HUES6 (cell line): ENCODE measurements at regions not wholly inside any gene's neighbourhood (a gene's known extent, or its start where the extent isn't known, plus 50 kb on each side); places are given as distances from the start of the nearest gene placed in this dataset.

ENCODE experiments used
- H3K27ac ChIP-seq: 2 replicates; pipeline ENCODE4 v1.7.0; 2013; ENCODE audit warnings: low read depth, mild to moderate bottlenecking, low read length, inconsistent platforms
- H3K27me3 ChIP-seq: 2 replicates; pipeline ENCODE4 v1.6.1; 2013; ENCODE audit warnings: low read length; ENCODE audit not compliant: control insufficient read depth, insufficient read depth
- H3K36me3 ChIP-seq: 2 replicates; pipeline ENCODE4 v1.6.1; 2013; ENCODE audit warnings: low read length; ENCODE audit not compliant: control insufficient read depth, insufficient read depth
- H3K4me1 ChIP-seq: 2 replicates; pipeline ENCODE4 v1.6.1; 2013; ENCODE audit warnings: low read length; ENCODE audit not compliant: control insufficient read depth, insufficient read depth
- H3K4me3 ChIP-seq: 2 replicates; pipeline ENCODE4 v1.5.1; 2013; ENCODE audit warnings: low read depth, low read length
- H3K9ac ChIP-seq: one replicate; pipeline ENCODE4 v1.6.1; 2013; ENCODE audit warnings: mild to moderate bottlenecking, low read length
- H3K9me3 ChIP-seq: 2 replicates; pipeline ENCODE4 v1.6.1; 2013; ENCODE audit warnings: low read depth, low read length; ENCODE audit not compliant: control insufficient read depth, insufficient read depth

DNA sequence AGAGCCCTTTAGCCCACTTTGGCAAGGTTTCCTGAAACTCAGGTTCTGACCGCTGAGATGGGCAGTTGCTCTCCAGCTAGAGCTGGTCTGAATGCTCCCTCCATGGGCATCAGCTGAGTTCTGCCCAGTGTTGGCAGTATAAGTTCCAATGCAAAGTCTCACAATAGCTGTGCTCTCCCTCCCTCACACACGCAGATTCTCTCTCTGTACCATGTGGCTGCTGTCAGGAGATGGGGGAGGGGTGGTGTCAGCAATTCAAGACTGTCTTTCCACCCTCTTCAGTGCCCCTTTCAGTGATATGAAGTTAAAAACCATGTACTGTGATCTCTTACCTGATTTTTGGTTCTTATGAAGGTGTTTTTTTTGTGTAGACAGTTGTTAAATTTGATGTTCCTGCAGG is 164.3 kb upstream of the PLEKHA5 start:
- H3K27me3 ChIP-seq: no peaks in the 10 kb centered on the region
- peaks cover 8% of the 10 kb centered on the region for H3K4me1 ChIP-seq
- no peak overlapping the region for H3K9ac ChIP-seq
- H3K27ac ChIP-seq: no peak overlapping the region
- no peaks in the 10 kb centered on the region for H3K9me3 ChIP-seq
- no peaks in the 10 kb centered on the region for H3K36me3 ChIP-seq
- no peak overlapping the region for H3K4me3 ChIP-seq

DNA sequence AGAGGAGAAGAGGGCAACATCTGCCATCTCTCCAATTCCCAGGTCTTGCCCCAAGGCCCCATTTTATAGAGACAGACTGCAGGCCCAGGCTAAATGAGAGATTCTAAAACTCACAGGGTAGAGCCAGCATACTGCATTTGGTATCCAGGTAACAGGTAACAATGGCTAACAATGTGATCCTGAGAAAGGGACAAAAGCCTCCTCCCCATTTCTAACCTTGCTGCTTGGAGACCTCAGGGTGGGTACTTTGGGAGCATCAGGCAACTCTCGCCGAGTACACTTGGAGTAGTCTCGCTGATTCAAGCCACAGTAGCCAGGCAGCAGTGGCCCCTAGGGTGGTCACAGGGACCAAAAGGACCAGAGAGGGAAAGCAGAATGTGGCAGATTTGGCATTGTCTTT is 162.6 kb upstream of the PLEKHA5 start:
- Histone ChIP-seq H3K27ac (no peak overlapping the region), H3K27me3 (no peaks in the 10 kb centered on the region), H3K9me3 (no peaks in the 10 kb centered on the region), H3K36me3 (no peaks in the 10 kb centered on the region), H3K4me1 (peaks cover 23% of the 10 kb centered on the region), H3K4me3 (no peak overlapping the region), H3K9ac (no peak overlapping the region)

DNA sequence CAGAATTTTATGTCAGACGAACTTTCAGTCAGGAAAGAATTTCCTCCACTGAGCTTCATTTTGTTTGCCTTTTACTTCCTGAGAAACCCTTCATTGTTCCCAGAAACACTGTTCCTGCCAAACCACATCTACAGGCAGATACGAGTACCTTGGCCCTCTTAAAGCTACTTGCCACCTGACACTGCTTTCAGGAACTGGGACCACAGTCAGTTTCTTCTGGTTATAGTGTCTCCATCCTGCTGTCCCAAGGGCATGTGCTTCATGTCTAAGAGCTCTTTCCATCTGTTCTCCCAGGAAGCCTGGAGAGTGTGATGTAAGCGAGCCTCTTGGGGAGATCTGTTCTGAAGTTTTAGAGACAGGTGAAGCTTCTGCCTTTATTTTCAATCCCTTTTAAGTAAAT is 161.7 kb upstream of the PLEKHA5 start:
- Histone ChIP-seq H3K9me3 (no peaks in the 10 kb centered on the region), H3K4me3 (no peak overlapping the region), H3K27me3 (no peaks in the 10 kb centered on the region), H3K9ac (no peak overlapping the region), H3K27ac (no peak overlapping the region), H3K36me3 (no peaks in the 10 kb centered on the region), H3K4me1 (peaks cover 31% of the 10 kb centered on the region)

DNA sequence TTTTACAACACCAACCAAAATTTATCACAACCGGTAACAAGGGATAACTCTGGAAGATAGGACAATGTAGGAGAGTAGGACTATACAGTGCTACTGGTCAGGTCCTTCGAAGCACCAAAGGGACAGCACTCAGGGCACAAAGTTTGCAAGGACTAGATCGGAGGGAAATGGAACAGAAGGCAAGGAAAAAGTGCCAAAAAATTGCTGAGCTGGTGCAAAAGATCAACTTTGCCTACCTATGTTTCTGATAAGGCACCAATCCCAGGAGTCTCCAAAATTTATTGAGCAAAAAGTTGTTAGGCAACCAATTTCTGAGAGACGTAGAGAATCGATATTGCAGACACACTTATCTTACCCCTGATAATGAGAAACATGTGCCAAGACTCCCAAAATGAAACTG is 160.0 kb upstream of the PLEKHA5 start:
- Histone ChIP-seq H3K4me3 (no peak overlapping the region), H3K27ac (no peak overlapping the region), H3K9ac (no peak overlapping the region), H3K9me3 (no peaks in the 10 kb centered on the region), H3K27me3 (no peaks in the 10 kb centered on the region), H3K36me3 (no peaks in the 10 kb centered on the region), H3K4me1 (peaks cover 39% of the 10 kb centered on the region)

DNA sequence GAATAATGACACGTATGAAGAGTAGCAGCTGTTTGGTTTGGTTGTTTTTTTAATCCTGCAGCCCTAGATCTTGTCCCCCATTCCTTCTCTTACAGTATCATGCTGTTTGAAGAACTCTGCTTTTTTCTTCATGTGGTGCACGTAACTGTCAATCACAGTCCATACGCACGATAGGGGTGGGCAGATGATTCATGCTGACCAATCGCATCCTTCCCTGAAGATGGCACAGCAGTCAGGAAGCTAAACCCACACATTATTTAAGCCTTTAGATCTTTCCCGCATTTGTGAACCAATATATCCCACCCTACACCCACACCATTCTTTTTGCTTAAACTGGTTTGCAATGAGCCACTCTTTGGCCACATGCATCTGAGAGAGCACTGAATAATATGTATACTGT is 158.9 kb upstream of the PLEKHA5 start:
- Histone ChIP-seq H3K9me3 (no peaks in the 10 kb centered on the region), H3K9ac (no peak overlapping the region), H3K27me3 (no peaks in the 10 kb centered on the region), H3K36me3 (no peaks in the 10 kb centered on the region), H3K27ac (no peak overlapping the region), H3K4me3 (no peak overlapping the region), H3K4me1 (peaks cover 31% of the 10 kb centered on the region)

DNA sequence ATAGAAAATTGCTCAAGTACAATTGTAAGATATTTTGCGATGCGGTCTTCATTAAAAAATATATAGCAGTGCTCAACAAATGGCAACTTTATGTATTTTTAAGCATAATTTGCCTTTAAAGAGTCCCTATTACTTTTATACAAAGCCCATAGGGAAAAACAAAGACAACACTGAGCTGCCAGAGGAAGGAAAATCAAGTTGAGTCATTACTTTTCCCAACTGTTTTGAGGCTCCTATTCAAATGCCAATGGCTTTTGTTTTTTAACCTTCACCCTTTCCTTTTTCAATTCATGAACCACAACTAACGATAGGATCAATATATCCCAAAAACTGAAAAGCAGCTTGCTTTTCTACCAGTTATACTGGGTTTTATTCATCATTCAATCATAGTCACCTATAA is 157.6 kb upstream of the PLEKHA5 start:
- 0 out of 2 replicates have a peak, but pooled peaks cover under 1% of the 10 kb centered on the region for H3K9me3 ChIP-seq
- H3K4me1 ChIP-seq: peaks cover 31% of the 10 kb centered on the region
- H3K27ac ChIP-seq: peak overlapping the region; percentile 64
- H3K4me3 ChIP-seq: no peak overlapping the region
- 0 out of 2 replicates have a peak, but pooled peaks cover 3% of the 10 kb centered on the region for H3K36me3 ChIP-seq
- no peak overlapping the region for H3K9ac ChIP-seq
- no peaks in the 10 kb centered on the region for H3K27me3 ChIP-seq

DNA sequence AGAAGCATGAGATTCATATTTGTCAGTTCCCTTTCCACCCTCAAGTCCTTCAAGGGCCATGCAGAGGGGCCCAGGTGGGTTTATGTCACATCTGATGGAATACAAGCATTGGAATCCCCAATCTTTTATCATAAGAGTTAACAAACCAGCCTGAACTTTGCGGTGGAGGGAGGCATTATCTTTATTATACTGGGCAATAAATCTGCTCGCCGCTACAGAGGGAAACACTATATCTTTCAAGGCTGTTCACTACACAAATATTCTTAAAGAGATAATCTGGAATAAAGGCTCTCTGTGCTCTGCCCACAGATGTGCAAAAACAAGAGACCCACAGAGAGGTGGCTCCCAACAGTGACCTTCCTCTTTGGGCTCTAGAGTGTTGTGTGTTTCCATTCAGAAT is 153.6 kb upstream of the PLEKHA5 start:
- H3K27me3 ChIP-seq: no peaks in the 10 kb centered on the region
- H3K27ac ChIP-seq: no peak overlapping the region
- no peak overlapping the region for H3K4me3 ChIP-seq
- H3K9ac ChIP-seq: no peak overlapping the region
- H3K4me1 ChIP-seq: peaks cover 40% of the 10 kb centered on the region
- 0 out of 2 replicates have a peak, but pooled peaks cover 13% of the 10 kb centered on the region for H3K9me3 ChIP-seq
- H3K36me3 ChIP-seq: 0 out of 2 replicates have a peak, but pooled peaks cover 3% of the 10 kb centered on the region

DNA sequence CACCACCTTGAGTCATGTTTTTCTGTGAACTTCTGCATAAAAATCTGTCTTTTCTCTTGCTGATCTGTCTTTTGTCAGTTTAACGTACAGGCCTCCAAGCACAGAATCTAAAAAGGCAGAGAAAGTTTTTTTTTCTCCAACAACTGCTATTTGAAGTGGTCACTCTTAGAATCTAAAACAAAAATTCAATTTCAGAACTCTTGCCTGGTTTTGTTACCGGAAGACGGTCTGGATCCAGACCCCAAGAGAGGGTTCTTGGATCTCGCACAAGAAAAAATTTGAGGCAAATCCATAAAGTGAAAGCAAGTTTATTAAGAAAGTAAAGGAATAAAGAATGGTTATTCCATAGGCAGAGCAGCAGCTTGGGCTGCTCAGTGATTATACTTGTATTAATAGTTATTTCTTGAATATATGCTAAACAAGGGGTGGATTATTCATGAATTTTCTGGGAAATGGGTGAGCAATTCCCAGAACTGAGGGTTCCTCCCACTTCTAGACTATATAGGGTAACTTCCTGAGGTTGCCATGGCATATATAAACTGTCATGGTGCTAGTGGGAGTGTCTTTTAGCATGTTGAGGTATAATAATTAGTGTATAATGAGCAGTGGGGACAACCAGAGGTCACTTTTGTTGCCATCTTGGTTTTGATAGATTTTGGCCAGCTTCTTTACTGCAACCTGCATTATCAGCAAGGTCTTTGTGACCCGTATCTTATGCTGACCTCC is 150.0 kb upstream of the PLEKHA5 start:
- Histone ChIP-seq H3K27ac (no peak overlapping the region; the same call in 1 of the 2 replicates), H3K4me1 (peaks cover 24% of the 10 kb centered on the region), H3K9me3 (peaks cover 18% of the 10 kb centered on the region; the same call in 1 of the 2 replicates), H3K9ac (no peak overlapping the region), H3K36me3 (0 out of 2 replicates have a peak, but pooled peaks cover 3% of the 10 kb centered on the region), H3K4me3 (no peak overlapping the region), H3K27me3 (no peaks in the 10 kb centered on the region)

DNA sequence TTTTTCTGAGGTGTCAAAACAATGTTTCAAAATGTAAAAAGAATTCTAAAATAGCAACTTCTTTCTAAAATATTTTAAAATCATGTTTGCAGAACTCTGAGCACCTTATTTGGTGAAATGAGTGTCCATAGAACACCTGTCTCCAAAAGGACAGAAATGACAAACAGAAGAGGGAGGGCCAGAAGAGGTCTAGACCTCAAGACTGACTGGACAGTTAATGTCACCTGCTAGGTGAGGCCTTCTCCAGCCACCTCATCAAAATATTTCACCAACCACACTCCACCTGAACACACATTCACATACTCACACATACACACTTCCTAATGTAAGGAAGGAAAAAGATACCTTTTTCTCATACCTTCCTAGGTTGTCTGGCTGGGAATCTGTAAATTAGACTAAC is 147.8 kb upstream of the PLEKHA5 start:
- 0 out of 2 replicates have a peak, but pooled peaks cover under 1% of the 10 kb centered on the region for H3K36me3 ChIP-seq
- no peak overlapping the region for H3K4me3 ChIP-seq
- no peak overlapping the region; the same call in 1 of the 2 replicates for H3K27ac ChIP-seq
- peaks cover 18% of the 10 kb centered on the region; the same call in 1 of the 2 replicates for H3K9me3 ChIP-seq
- H3K4me1 ChIP-seq: peaks cover 24% of the 10 kb centered on the region
- no peak overlapping the region for H3K9ac ChIP-seq
- H3K27me3 ChIP-seq: no peaks in the 10 kb centered on the region

DNA sequence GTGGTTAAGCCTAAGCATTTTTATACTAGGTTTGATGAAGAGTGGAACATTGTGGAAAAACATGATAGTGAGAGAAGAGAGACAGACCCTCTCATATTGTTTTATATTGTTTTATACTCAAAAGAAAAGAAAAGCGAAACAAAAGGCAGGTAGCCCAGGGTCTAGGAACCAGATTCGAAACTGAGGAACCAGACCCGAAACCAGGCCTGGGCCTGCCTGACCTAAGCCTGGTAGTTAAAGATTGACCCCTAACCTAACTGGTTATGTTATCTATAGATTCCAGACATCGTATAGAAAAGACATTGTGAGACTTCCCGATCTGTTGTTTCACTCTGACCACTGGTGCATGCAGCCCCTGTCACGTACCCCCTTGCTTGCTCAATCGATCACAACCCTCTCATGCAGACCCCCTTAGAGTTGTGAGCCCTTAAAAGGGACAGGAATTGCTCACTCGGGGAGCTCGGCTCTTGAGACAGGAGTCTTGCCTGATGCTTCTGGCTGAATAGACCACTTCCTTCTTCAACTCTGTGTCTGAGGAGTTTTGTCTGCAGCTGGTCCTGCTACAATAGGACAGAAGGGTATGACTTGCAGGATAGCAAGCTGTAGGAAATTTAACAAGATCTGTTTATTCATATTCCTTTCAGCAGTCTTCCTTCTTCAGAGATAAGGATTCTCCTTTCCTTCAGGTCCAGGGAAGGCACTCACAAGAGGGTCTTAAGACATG is 147.1 kb upstream of the PLEKHA5 start:
- Histone ChIP-seq H3K36me3 (no peaks in the 10 kb centered on the region), H3K27me3 (no peaks in the 10 kb centered on the region), H3K4me1 (peaks cover 24% of the 10 kb centered on the region), H3K27ac (no peak overlapping the region), H3K4me3 (no peak overlapping the region), H3K9me3 (peaks cover 13% of the 10 kb centered on the region; the same call in 1 of the 2 replicates), H3K9ac (no peak overlapping the region)

DNA sequence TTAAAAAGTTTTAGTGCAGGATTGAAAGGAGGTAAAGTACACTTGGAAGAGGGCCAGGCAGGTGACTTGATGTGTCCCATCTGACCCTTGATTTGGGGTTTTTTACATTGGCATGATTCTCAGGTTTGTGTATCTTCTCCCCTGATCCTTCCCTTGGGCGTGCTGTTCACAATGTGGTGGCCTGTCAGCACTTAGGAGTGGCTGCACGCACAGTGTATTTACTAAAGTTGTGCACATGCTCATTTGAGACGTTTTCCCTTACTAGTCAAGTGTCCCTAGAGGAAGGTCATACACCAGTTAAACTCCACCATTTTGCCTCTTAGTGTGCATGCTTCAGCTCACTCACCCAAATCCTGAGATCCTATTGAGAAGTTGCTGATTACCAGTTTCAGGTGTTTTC is 145.7 kb upstream of the PLEKHA5 start:
- H3K27ac ChIP-seq: no peak overlapping the region
- H3K27me3 ChIP-seq: no peaks in the 10 kb centered on the region
- H3K4me3 ChIP-seq: no peak overlapping the region
- H3K9me3 ChIP-seq: peaks cover 6% of the 10 kb centered on the region; the same call in 1 of the 2 replicates
- H3K9ac ChIP-seq: no peak overlapping the region
- H3K36me3 ChIP-seq: no peaks in the 10 kb centered on the region
- peaks cover 25% of the 10 kb centered on the region for H3K4me1 ChIP-seq
